HL-60 (cell line): ENCODE measurements at regions not wholly inside any gene's neighbourhood (a gene's known extent, or its start where the extent isn't known, plus 50 kb on each side); places are given as distances from the start of the nearest gene placed in this dataset.
"Not testable (repeated sequence)": the region's sequence is repeated elsewhere in the genome, so short reads cannot be mapped to it uniquely, and the experiment has no call there.

Experiments used
- DNase-seq, 2 experiments: peaks; one replicate each; pipeline ENCODE4 v3.0.0-alpha.2; 2010 to 2020; ENCODE audit warnings: low read depth in 1 of 2, low spot score in 1 of 2
- H3K27ac ChIP-seq: fragments of 250-450 bp; sonication (Bioruptor Pico); replicated peaks from 2 replicates; pipeline ENCODE4 v1.5.1; 2020; ENCODE audit warnings: mild to moderate bottlenecking, moderate library complexity
- H3K27me3 ChIP-seq: fragments of 250-450 bp; sonication (Bioruptor Pico); 2 replicates; pipeline ENCODE4 v1.5.1; 2021; ENCODE audit warnings: mild to moderate bottlenecking, moderate library complexity; ENCODE audit not compliant: insufficient read depth, poor library complexity, severe bottlenecking
- H3K4me3 ChIP-seq: replicated peaks from 2 replicates; pipeline ENCODE4 v1.5.1; 2011; ENCODE audit warnings: mild to moderate bottlenecking, control low read depth, low read length; ENCODE audit not compliant: insufficient read depth
- GABPA ChIP-seq: IDR thresholded peaks from 2 replicates; pipeline ENCODE4 v1.6.1; 2012; ENCODE audit warnings: low read depth
- POLR2AphosphoS5 ChIP-seq: IDR thresholded peaks from 2 replicates; pipeline ENCODE4 v1.6.1; 2012; ENCODE audit warnings: low read depth
- SPI1 ChIP-seq: IDR thresholded peaks from 2 replicates; pipeline ENCODE4 v1.6.1; 2012; ENCODE audit warnings: low read depth, mild to moderate bottlenecking, borderline replicate concordance
- TF ChIP-seq, protein P1 (sequence below): IDR thresholded peaks from 2 replicates; pipeline ENCODE4 v1.6.1; 2012; ENCODE audit warnings: low read depth; ENCODE audit not compliant: insufficient replicate concordance
- TF ChIP-seq, protein P2 (sequence below): IDR thresholded peaks from one replicate; pipeline ENCODE4 v1.5.1; 2011; ENCODE audit warnings: low read length, control low read depth, inconsistent platforms; ENCODE audit not compliant: insufficient read depth

GRCh38 chr1:242673652-242674051, 149.2 kb upstream of the PLD5 start:
- Histone ChIP-seq H3K27me3 (no peaks in the 10 kb centered on the region), H3K27ac (no peak overlapping the region), H3K4me3 (no peak overlapping the region)
- no peak for DNase-seq
- no peak for TF ChIP-seq SPI1
- TF ChIP-seq, protein P1, sequence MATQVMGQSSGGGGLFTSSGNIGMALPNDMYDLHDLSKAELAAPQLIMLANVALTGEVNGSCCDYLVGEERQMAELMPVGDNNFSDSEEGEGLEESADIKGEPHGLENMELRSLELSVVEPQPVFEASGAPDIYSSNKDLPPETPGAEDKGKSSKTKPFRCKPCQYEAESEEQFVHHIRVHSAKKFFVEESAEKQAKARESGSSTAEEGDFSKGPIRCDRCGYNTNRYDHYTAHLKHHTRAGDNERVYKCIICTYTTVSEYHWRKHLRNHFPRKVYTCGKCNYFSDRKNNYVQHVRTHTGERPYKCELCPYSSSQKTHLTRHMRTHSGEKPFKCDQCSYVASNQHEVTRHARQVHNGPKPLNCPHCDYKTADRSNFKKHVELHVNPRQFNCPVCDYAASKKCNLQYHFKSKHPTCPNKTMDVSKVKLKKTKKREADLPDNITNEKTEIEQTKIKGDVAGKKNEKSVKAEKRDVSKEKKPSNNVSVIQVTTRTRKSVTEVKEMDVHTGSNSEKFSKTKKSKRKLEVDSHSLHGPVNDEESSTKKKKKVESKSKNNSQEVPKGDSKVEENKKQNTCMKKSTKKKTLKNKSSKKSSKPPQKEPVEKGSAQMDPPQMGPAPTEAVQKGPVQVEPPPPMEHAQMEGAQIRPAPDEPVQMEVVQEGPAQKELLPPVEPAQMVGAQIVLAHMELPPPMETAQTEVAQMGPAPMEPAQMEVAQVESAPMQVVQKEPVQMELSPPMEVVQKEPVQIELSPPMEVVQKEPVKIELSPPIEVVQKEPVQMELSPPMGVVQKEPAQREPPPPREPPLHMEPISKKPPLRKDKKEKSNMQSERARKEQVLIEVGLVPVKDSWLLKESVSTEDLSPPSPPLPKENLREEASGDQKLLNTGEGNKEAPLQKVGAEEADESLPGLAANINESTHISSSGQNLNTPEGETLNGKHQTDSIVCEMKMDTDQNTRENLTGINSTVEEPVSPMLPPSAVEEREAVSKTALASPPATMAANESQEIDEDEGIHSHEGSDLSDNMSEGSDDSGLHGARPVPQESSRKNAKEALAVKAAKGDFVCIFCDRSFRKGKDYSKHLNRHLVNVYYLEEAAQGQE = no peak
- TF ChIP-seq, protein P2, sequence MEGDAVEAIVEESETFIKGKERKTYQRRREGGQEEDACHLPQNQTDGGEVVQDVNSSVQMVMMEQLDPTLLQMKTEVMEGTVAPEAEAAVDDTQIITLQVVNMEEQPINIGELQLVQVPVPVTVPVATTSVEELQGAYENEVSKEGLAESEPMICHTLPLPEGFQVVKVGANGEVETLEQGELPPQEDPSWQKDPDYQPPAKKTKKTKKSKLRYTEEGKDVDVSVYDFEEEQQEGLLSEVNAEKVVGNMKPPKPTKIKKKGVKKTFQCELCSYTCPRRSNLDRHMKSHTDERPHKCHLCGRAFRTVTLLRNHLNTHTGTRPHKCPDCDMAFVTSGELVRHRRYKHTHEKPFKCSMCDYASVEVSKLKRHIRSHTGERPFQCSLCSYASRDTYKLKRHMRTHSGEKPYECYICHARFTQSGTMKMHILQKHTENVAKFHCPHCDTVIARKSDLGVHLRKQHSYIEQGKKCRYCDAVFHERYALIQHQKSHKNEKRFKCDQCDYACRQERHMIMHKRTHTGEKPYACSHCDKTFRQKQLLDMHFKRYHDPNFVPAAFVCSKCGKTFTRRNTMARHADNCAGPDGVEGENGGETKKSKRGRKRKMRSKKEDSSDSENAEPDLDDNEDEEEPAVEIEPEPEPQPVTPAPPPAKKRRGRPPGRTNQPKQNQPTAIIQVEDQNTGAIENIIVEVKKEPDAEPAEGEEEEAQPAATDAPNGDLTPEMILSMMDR = no peak

GRCh38 chr1:242673165-242673564, 148.7 kb upstream of the PLD5 start:
- H3K27ac ChIP-seq, DNase-seq: not testable (repeated sequence)

GRCh38 chr1:242670019-242670418, 145.5 kb upstream of the PLD5 start:
- no peak overlapping the region for H3K27ac ChIP-seq
- H3K27me3 ChIP-seq = no peaks in the 10 kb centered on the region
- TF ChIP-seq, protein P2 = no peak
- TF ChIP-seq, protein P1 = no peak
- TF ChIP-seq GABPA (no peak), POLR2AphosphoS5 (no peak)
- no peak for DNase-seq
- no peak overlapping the region for H3K4me3 ChIP-seq

More at GRCh38 chr1:242673165-242673564, 148.7 kb upstream of the PLD5 start:
- H3K27me3 ChIP-seq, H3K4me3 ChIP-seq: not testable (repeated sequence)

GRCh38 chr1:242662886-242663285, 138.4 kb upstream of the PLD5 start:
- TF ChIP-seq POLR2AphosphoS5 (no peak), GABPA (no peak), SPI1 (no peak)
- TF ChIP-seq, protein P2 = no peak
- TF ChIP-seq, protein P1 = no peak
- no peaks in the 10 kb centered on the region for H3K27me3 ChIP-seq
- no peak overlapping the region for H3K27ac ChIP-seq
- no peak overlapping the region for H3K4me3 ChIP-seq
- DNase-seq = no peak

- H3K4me3 ChIP-seq, H3K27ac ChIP-seq, H3K27me3 ChIP-seq, DNase-seq: not testable (repeated sequence)
These were observed 129.3 kb upstream of the PLD5 start for GRCh38 chr1:242653772-242654171.
